ENCODE measurements at regions not wholly inside any gene's neighbourhood (a gene's known extent, or its start where the extent isn't known, plus 50 kb on each side); places are given as distances from the start of the nearest gene placed in this dataset.
A peak's percentile ranks its signal among the peaks of the same experiment; 100 is the strongest.
"Not testable (repeated sequence)": the region's sequence is repeated elsewhere in the genome, so short reads cannot be mapped to it uniquely, and the experiment has no call there.

GRCh38 chr4:72875545-72875944 lies 194.0 kb downstream of the COX18 start:
- TF ChIP-seq CTCF (IDR thresholded peaks at IDR 0.05) = no peak
- Histone ChIP-seq H3K4me3 (no peak overlapping the region), H3K36me3 (no peaks in the 10 kb centered on the region), H3K9me3 (peaks cover 0 to 22% (median 0%) of the 10 kb centered on the region in 11 donors), H3K4me1 (no peaks in the 10 kb centered on the region), H3K27me3 (no peaks in the 10 kb centered on the region), H3K27ac (peak overlapping the region in 1 of 10 donors; percentile 11)
- DNase-seq (no peak), ATAC-seq (peak in 1 of 8 donors; percentile 47)
- intact Hi-C loops (cut with DNase I) = no loop called here
- 69 to 80% methylated on average over 5 of the region's 5 CpGs for WGBS, 2 donors

- DNase-seq (no peak), ATAC-seq (peak in 1 of 8 donors; percentile 59)
- Histone ChIP-seq H3K36me3 (no peaks in the 10 kb centered on the region), H3K9me3 (peaks cover 0 to 19% (median 0%) of the 10 kb centered on the region in 11 donors), H3K27ac (peak overlapping the region in 1 of 10 donors; percentile 11), H3K4me1 (no peaks in the 10 kb centered on the region), H3K4me3 (no peak overlapping the region), H3K27me3 (no peaks in the 10 kb centered on the region)
- TF ChIP-seq CTCF (IDR thresholded peaks at IDR 0.05) = no peak
- 36 to 51% methylated on average over 1 of the region's 1 CpG for WGBS, 2 donors
- intact Hi-C loops (cut with DNase I) = no loop called here
These were observed 194.4 kb downstream of the COX18 start for GRCh38 chr4:72875138-72875537.

- ATAC-seq (no peak), DNase-seq (no peak)
- H3K36me3 ChIP-seq = no peaks in the 10 kb centered on the region
- intact Hi-C loops (cut with DNase I) = no loop called here
- H3K4me1 ChIP-seq = no peaks in the 10 kb centered on the region
- H3K27ac ChIP-seq = no peak overlapping the region
- H3K4me3 ChIP-seq = no peak overlapping the region
- no peak for TF ChIP-seq CTCF (IDR thresholded peaks at IDR 0.05)
- peaks cover 0 to 27% (median 6%) of the 10 kb centered on the region in 11 donors for H3K9me3 ChIP-seq
- no peaks in the 10 kb centered on the region for H3K27me3 ChIP-seq
These were observed 204.6 kb downstream of the COX18 start for GRCh38 chr4:72864898-72865297.

- WGBS, 2 donors = 87 to 94% methylated on average over 1 of the region's 1 CpG
- H3K4me1 ChIP-seq; intact Hi-C loops (cut with DNase I); H3K36me3 ChIP-seq; DNase-seq; H3K4me3 ChIP-seq; H3K27me3 ChIP-seq; ATAC-seq; H3K27ac ChIP-seq: not testable (repeated sequence)
- peaks cover 0 to 27% (median 6%) of the 10 kb centered on the region in 11 donors for H3K9me3 ChIP-seq
These were observed 205.2 kb downstream of the COX18 start for GRCh38 chr4:72864277-72864676.

- Histone ChIP-seq H3K9me3 (peaks cover 0 to 3% (median 0%) of the 10 kb centered on the region in 11 donors), H3K27me3 (no peaks in the 10 kb centered on the region), H3K4me1 (no peaks in the 10 kb centered on the region), H3K27ac (no peak overlapping the region), H3K4me3 (no peak overlapping the region), H3K36me3 (no peaks in the 10 kb centered on the region)
- intact Hi-C loops (cut with DNase I) = no loop called here
- TF ChIP-seq CTCF (IDR thresholded peaks at IDR 0.05) = no peak
- ATAC-seq (no peak), DNase-seq (no peak)
These were observed 208.8 kb downstream of the COX18 start for GRCh38 chr4:72860766-72861165.
